ENCODE measurements at regions not wholly inside any gene's neighbourhood (a gene's known extent, or its start where the extent isn't known, plus 50 kb on each side); places are given as distances from the start of the nearest gene placed in this dataset.

DNA sequence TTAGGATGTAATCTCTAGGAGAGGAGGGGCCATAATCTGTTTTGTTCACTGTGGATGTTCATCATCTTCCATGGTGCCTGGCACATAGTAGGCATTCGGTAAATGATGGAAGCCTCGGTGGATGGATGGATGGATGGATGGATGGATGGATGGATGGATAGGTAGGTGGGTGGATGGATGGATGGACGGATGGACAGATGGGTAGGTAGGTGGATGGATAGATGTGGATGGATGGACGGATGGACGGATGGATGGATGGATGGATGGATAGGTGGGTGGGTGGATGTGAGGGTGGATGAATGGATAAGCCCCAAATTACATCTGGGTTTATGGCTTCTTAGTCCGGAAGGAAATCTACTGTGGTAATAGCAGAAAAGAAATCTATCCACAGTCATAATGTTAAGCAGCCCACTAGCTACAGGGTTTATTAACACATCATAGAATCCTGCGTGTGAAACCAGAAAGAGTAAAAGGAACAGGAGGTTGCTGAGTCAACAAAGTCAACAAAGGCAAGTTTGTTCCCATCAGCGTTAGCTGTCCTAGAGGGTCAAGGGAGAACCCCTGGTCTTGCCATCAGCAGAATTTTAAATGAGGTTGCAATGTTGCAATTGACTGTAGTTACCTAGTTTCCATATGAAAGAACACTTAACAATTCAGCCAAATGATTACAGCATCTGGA lies 82.8 kb downstream of the C11orf91 start:
- TF ChIP-seq, protein P1, sequence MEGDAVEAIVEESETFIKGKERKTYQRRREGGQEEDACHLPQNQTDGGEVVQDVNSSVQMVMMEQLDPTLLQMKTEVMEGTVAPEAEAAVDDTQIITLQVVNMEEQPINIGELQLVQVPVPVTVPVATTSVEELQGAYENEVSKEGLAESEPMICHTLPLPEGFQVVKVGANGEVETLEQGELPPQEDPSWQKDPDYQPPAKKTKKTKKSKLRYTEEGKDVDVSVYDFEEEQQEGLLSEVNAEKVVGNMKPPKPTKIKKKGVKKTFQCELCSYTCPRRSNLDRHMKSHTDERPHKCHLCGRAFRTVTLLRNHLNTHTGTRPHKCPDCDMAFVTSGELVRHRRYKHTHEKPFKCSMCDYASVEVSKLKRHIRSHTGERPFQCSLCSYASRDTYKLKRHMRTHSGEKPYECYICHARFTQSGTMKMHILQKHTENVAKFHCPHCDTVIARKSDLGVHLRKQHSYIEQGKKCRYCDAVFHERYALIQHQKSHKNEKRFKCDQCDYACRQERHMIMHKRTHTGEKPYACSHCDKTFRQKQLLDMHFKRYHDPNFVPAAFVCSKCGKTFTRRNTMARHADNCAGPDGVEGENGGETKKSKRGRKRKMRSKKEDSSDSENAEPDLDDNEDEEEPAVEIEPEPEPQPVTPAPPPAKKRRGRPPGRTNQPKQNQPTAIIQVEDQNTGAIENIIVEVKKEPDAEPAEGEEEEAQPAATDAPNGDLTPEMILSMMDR (IDR thresholded peaks at IDR 0.05): no peak
- 83% methylated on average over 7 of the region's 8 CpGs for WGBS (ENCODE audit: insufficient coverage)

DNA sequence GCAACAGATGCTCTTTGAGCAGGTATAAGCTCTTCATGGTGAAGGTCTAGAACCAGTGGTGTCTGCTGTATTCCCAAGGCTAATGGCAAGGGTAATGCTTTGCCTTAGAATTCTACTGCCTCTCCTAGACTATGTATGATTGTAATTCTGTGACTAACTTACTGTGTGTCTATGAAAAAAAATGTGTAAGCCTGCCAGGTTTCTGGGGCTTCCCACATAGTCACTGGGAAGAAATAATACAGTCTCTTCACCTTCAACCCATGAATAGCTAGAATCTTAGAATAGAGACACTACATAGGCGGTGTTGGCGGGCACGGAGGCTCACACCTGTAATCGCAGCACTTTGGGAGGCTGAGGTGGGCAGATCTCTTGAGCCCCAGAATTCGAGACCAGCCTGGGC lies 84.1 kb downstream of the C11orf91 start:
- TF ChIP-seq, protein P1 (IDR thresholded peaks at IDR 0.05): no peak
- peaks cover 11 to 26% of the 10 kb centered on the region in 2 donors for H3K27me3 Mint-ChIP-seq (ENCODE audit: low read depth in 2 of 2)
- H3K36me3 Mint-ChIP-seq: no peaks in the 10 kb centered on the region
- no peaks in the 10 kb centered on the region for H3K36me3 ChIP-seq (ENCODE audit: control insufficient read depth, insufficient read depth, low read length)
- no peaks in the 10 kb centered on the region for H3K27me3 ChIP-seq (ENCODE audit: control insufficient read depth, insufficient read depth, low read length)
- no peaks in the 10 kb centered on the region for H3K4me1 Mint-ChIP-seq
- H3K27ac ChIP-seq (ENCODE audit: low read length): no peak overlapping the region
- H3K4me3 Mint-ChIP-seq: no peak overlapping the region
- no peaks in the 10 kb centered on the region for H3K9me3 ChIP-seq (ENCODE audit: control insufficient read depth, insufficient read depth, low read length)
- no peaks in the 10 kb centered on the region for H3K9me3 Mint-ChIP-seq
- no peak overlapping the region for H3K27ac Mint-ChIP-seq
- DNase-seq: no peak
- intact Hi-C loops (cut with micrococcal nuclease): no loop called here
- no peak overlapping the region for H3K4me3 ChIP-seq (ENCODE audit: low read length)
- 75% methylated on average over 4 of the region's 5 CpGs for WGBS (ENCODE audit: insufficient coverage)
- no peaks in the 10 kb centered on the region for H3K4me1 ChIP-seq (ENCODE audit: control insufficient read depth, insufficient read depth, low read length)
- no peak for ATAC-seq

More for the DNA sequence above, 82.8 kb downstream of the C11orf91 start:
- Mint-ChIP-seq H3K9me3 (no peaks in the 10 kb centered on the region), H3K4me1 (no peaks in the 10 kb centered on the region), H3K27ac (no peak overlapping the region), H3K36me3 (no peaks in the 10 kb centered on the region), H3K27me3 (ENCODE audit: low read depth in 2 of 2) (peaks cover 11 to 24% of the 10 kb centered on the region in 2 donors), H3K4me3 (no peak overlapping the region)
- Histone ChIP-seq H3K27ac (ENCODE audit: low read length) (no peak overlapping the region), H3K9me3 (ENCODE audit: control insufficient read depth, insufficient read depth, low read length) (no peaks in the 10 kb centered on the region), H3K36me3 (ENCODE audit: control insufficient read depth, insufficient read depth, low read length) (no peaks in the 10 kb centered on the region), H3K4me3 (ENCODE audit: low read length) (no peak overlapping the region), H3K27me3 (ENCODE audit: control insufficient read depth, insufficient read depth, low read length) (no peaks in the 10 kb centered on the region), H3K4me1 (ENCODE audit: control insufficient read depth, insufficient read depth, low read length) (no peaks in the 10 kb centered on the region)
- intact Hi-C loops (cut with micrococcal nuclease): no loop called here
- DNase-seq (no peak), ATAC-seq (no peak)

DNA sequence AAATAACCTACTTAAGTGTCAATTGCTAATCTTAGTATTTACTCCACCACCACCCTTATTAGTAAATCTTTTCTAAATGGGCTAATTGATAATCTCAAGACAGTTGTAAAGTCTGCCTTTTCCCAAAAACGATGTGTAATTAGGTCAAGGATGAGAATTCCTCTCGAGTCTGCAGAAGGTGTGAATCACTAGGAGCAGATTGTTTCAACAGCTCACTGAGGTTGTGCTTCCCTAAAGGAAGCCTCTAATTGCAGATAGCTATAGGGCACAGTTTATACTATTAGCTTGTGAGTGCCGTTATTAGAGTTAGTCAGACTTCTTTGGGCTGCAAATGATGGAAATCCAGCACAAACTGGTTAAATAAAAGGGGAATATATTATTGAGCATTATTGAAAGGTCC lies 84.9 kb downstream of the C11orf91 start:
- no peaks in the 10 kb centered on the region for H3K9me3 ChIP-seq (ENCODE audit: control insufficient read depth, insufficient read depth, low read length)
- H3K27ac ChIP-seq (ENCODE audit: low read length): no peak overlapping the region
- no peaks in the 10 kb centered on the region for H3K36me3 ChIP-seq (ENCODE audit: control insufficient read depth, insufficient read depth, low read length)
- Mint-ChIP-seq H3K4me3 (no peak overlapping the region), H3K27ac (no peak overlapping the region), H3K4me1 (no peaks in the 10 kb centered on the region), H3K36me3 (no peaks in the 10 kb centered on the region), H3K9me3 (no peaks in the 10 kb centered on the region), H3K27me3 (ENCODE audit: low read depth in 2 of 2) (peaks cover 11 to 29% of the 10 kb centered on the region in 2 donors)
- H3K4me1 ChIP-seq (ENCODE audit: control insufficient read depth, insufficient read depth, low read length): no peaks in the 10 kb centered on the region
- TF ChIP-seq, protein P1 (IDR thresholded peaks at IDR 0.05): no peak
- WGBS (ENCODE audit: insufficient coverage): 59% methylated on average over 3 of the region's 3 CpGs
- no peaks in the 10 kb centered on the region for H3K27me3 ChIP-seq (ENCODE audit: control insufficient read depth, insufficient read depth, low read length)
- ATAC-seq: no peak
- H3K4me3 ChIP-seq (ENCODE audit: low read length): no peak overlapping the region
- intact Hi-C loops (cut with micrococcal nuclease): no loop called here
- no peak for DNase-seq

DNA sequence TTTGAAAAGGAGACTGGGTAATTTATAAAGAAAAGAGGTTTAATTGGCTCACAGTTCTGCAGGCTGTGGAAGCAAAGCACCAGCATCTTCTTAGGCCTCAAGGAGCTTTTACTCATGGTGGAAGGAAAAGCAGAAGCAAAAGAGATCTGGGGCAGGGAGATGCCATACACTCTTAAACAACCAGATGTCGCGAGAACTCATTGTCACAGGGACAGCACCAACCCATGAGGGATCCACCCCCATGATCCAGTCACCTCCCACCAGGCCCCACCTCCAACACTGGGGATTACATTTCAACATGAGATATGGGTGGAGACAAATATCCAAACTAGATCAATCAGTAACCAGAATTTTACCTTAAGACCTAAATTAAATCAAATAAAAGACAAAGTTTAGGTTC lies 87.2 kb downstream of the C11orf91 start:
- no peak overlapping the region for H3K4me3 ChIP-seq (ENCODE audit: low read length)
- H3K9me3 Mint-ChIP-seq: no peaks in the 10 kb centered on the region
- no peak overlapping the region for H3K27ac Mint-ChIP-seq
- no peaks in the 10 kb centered on the region for H3K4me1 ChIP-seq (ENCODE audit: control insufficient read depth, insufficient read depth, low read length)
- intact Hi-C loops (cut with micrococcal nuclease): no loop called here
- ATAC-seq: no peak
- no peak for DNase-seq
- TF ChIP-seq, protein P1 (IDR thresholded peaks at IDR 0.05): no peak
- H3K4me3 Mint-ChIP-seq: no peak overlapping the region
- 58% methylated on average over 2 of the region's 2 CpGs for WGBS (ENCODE audit: insufficient coverage)
- H3K27me3 Mint-ChIP-seq (ENCODE audit: low read depth in 2 of 2): peaks cover 8 to 27% of the 10 kb centered on the region in 2 donors
- H3K36me3 ChIP-seq (ENCODE audit: control insufficient read depth, insufficient read depth, low read length): no peaks in the 10 kb centered on the region
- H3K9me3 ChIP-seq (ENCODE audit: control insufficient read depth, insufficient read depth, low read length): no peaks in the 10 kb centered on the region
- H3K4me1 Mint-ChIP-seq: no peaks in the 10 kb centered on the region
- H3K36me3 Mint-ChIP-seq: no peaks in the 10 kb centered on the region
- no peak overlapping the region for H3K27ac ChIP-seq (ENCODE audit: low read length)
- no peaks in the 10 kb centered on the region for H3K27me3 ChIP-seq (ENCODE audit: control insufficient read depth, insufficient read depth, low read length)

Data from natural killer cell (primary cell).